ENCODE measurements at regions not wholly inside any gene's neighbourhood (a gene's known extent, or its start where the extent isn't known, plus 50 kb on each side); places are given as distances from the start of the nearest gene placed in this dataset.

DNA sequence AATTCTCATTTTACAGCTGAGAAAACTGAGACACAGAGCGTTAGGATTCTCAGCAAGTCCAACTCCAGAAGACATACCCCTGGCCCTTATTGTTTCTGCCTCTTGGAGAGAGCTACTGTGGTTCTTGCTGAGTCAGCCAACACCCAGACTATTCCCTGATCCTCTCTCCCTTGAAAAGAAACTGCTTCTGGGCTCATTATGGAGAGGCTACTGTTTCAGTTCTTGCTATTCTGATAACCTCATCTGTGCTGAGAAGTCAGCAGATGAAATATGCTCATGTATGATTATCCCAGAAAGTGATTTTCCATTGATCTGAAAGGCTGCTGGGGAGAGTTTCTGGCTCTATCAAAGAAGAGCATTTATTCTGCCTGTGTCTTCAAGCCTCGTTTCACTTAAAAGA is 455.6 kb upstream of the COBL start:
- DNase-seq, result no peak

DNA sequence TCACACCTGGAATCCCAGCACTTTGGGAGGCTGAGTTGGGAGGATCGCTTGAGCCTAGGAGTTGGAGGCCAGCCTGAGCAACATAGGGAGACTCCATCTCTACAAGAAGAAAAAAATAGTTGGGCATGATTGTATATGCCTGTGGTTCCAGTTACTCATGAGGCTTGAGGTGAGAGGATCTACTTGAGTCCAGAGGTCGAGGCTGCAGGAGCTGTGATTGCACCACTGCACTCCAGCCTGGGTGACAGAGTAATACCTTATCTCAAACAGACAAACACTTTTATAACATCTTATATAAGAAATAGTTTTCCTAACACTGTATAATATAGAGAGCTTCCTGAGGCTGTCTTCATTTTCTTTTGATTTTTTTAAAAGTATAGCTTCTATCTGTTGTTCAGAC is 448.4 kb upstream of the COBL start:
- DNase-seq, result no peak

DNA sequence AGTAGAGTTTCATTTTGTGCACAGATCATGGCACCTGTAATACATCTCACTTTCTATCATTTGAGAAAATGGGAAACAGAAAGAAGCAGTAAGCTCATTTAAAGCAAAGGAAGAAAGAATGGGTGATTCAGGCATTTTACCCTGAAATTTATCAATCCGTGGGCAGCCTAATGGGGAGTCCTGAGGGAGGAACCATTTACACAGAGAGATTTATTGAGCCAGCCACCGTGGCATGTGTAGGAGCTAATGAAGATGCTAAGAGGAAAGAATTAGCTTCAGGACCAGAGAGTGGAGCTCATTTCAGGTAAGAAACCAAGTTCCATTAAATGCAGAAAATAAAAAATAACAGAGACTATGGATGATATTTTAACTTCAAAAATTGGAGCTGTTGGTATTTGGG is 443.4 kb upstream of the COBL start:
- no peak for DNase-seq

DNA sequence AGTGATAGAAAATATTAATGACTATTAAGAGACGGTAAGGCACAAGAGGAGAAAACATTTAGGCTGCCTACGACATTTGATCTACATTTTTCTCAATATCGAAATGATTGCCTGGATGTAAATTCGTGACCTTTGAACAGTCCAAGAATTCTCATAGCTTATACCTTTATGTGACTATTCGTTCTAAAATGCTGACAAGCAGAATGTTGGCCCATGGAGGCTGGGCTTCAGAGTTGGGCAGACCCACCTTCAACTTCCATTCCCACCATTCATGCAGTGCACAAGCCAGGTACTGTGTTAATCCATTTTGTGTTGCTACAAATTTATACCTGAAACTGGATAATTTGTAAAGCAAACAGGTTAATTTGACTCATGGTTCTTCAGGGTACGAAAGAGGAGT is 441.4 kb upstream of the COBL start:
- no peak for DNase-seq

DNA sequence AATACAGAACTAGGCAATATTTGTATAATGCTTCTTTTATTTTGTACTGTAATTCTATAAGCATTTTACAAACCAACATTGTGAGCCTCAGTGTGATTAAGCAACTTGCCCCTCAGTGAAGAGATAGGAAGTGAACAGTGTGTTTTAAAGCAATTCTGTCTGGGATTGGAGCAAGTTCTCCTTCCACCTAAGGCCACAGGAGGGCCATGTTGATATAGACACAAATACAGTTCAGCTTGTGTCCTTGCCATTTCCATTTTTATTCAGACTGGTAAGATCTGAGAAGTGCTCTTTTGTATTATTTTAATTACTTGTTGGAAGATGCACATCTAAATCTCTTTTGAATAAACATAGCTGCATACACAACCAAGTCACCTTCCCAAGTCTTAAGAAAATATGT is 416.3 kb upstream of the COBL start:
- DNase-seq, result no peak

DNA sequence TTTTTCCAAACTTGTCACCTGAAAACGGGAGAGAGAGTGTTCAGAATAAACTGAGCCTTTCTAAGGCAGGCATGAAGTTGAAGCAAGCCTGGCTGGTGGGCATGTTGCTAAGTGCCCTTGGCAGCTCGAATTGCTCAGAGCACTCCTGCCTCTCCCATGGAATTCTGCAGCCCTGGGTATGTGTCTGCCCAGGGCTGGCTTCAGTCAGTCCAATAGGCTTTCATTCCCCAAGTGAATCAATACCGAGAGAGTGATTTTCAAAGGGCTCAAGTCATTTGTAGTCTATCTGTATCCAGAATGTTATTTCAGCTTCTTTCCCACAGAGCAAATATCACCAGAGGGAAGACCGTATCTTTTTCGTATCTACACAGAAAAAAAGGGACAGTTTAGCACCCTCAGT is 415.5 kb upstream of the COBL start:
- DNase-seq, result no peak

DNA sequence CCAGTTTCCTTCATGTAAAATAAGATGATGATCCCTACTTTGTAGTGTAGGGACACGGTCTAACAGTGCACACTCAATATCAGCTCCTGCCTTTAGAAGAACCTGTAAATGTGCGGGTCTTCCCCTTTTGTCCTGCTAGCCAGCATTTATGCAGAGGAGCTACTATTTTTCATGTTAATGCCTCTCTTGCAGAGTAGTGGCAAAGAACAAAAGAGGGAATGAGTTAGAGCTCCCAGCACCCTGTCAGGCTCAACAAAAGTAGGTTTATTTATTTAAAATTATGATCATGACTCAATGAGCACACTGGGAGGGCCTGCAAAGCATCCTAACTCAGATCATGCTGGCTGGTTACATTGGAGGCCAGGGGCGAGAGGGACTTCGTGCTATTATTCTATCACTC is 414.5 kb upstream of the COBL start:
- DNase-seq, result no peak

DNA sequence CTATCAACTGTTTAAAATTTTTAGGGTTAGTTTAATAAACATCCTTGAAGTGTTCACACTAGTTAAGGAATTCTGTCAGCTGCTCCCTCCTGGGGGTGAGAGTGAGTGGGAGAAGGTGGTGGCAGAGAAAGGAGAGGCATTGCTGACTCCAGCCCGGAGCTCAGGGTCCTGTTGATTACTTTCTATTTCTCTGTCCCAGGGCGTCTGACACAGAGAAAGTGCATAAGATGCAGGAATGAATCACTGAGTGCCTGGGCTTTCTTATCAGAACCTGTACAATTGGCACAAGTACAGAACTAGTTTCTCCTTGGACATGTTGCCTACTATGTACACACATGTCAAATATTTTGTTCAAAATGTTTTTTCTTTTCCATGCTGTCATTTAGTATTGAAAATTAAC is 410.8 kb upstream of the COBL start:
- DNase-seq, result no peak

DNA sequence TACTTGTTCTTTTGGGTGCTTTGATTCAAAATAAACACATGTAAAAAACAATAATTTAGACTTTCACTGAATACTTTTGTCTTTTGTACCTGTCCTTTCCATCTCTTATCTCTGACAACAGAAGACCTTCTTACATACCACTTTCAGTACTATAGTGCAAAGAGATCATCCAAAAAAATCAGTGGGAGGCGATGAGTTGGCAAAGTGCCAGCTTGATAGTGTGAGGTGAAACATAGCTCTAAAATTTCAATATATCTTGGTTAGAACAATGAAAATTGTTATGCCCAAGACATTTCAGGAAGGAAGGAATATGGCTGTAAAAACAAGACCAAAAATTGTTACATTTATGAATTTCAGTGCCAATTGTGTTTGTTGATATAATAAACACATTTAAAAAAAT is 390.2 kb upstream of the COBL start:
- DNase-seq, result no peak

DNA sequence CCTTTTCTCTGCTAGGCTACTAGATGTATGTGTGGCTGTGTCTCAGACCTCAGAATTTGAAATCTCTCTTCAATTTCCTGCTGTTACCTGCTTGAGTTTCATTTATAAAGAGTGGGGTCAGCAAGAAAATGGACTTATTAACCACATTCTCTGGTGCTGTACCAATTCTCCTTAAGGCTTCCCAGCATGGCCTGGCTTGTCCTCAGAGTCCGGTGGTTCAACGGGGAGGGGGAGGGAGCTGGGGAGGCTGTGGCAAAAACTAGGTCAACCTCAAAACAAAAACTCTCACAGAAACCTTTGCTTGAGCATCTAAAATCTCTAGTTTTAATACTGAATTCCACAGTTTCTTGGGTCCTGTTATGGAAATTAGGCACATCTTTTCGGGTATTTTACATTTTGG is 389.1 kb upstream of the COBL start:
- no peak for DNase-seq

DNA sequence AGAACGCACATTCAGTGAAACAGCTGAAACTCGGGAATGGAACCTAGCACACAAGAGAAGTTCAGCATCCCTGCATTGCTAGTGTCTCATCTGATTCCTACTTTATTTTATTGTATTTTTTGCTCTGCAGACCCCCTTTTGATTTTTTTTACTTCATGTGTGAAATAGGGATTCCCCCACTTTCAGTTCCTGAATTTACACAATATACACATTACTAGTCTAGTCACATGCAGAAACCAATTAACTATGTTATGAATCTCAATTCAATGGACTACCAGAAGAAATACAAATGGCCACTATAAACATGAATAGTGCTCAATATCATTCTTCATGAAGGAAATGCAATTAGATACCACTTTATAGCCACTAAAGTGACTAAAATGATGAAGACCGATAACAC is 386.1 kb upstream of the COBL start:
- DNase-seq, result no peak

DNA sequence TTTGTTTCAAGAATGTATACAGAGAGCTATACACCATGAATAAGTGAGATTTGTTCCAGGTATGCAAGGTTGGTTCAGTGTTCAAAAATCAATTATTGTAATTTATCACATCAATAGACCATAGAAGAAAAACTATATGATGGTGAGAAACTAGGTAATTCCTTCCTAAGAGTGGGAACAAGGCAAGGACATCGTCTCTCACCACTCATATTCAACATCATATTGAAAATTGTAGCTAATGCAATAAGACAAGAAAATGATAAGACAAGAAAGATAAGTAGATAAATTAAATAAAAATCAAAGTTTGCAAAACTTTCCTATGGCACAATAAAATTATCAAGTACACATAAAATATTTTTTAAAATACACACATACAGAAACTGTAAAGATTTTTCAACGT is 385.3 kb upstream of the COBL start:
- no peak for DNase-seq

DNA sequence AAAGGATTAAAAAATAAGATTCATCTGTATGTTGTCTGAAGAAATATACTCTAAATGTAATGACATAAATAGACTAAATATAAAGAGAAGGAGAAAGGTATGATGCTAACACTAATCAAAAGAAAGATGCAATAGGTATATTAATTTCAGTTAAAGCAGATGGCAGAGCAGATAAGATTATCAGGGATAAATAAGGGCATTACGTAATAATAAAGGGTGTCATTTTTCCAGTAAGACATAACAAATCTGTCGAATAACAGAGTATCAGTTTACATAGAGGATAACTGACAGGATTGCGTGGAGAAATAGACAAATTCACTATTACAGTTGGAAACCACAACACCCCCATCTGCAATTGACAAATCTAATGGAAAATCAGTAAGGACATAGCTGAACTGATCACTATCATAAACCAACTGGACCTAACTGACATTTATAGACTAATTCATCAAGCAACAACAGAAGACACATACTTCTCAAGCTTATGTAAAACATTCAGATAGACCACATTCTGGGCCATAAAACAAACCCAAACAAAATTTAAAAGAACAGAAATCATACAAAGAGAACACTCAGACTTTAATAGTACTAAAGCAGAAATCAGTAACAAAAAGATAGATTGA is 384.1 kb upstream of the COBL start:
- no peak for DNase-seq

DNA sequence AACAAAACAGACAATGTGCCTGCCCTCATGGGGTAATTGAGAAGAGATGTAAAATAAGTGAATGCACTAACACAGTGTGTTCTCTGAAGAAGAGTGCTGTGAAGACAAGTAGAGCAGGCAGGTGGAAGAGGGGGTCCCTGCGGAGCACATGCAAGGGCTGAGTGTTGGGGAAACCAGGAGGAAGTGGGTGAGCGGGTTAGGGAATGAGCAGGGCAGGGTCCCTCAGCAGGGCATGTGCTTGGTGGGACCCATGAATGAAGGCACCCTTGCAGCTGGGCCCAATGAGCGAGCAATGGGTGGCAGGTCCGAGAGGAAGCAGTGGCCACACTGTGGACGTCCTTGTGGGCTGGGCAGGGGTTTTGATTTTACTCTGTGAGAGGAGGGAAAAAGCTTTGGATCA is 376.6 kb upstream of the COBL start:
- DNase-seq, result no peak

DNA sequence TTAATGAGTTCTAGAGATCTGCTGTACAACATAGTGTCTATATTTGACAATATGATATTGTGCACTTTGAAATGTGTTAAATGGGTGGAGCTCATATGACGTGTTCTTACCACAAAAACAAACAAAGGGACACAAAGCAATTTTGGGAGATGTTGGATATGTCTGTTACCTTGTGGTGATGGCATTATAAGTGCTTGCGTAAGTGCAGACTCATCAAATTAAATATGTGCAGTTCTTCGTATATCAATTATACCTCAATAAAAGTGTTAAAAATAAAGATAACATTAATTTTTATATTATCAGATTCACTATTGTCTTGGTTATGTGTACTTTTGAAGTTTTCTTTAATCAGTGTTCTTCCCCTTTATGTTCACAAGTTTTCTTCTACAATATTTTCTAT is 372.9 kb upstream of the COBL start:
- DNase-seq, result no peak

DNA sequence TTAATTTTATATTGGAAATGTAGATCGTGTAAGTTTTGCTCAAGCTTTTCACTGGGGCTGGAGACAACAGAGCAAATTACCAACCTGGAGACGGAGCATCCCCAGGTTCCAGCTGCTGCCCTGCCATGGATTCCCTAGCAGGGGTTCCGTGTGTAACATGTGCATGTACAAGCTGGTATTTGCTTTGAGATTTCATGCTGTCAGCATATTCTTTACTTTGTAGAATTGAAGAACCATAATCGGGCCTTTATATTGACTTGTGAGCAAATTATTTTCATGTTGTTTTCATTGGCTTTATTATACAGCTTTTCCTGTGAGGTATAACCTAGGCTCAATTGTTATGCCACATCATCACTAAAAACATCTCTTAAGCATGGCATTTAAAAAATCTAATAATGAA is 369.2 kb upstream of the COBL start:
- DNase-seq, result no peak

DNA sequence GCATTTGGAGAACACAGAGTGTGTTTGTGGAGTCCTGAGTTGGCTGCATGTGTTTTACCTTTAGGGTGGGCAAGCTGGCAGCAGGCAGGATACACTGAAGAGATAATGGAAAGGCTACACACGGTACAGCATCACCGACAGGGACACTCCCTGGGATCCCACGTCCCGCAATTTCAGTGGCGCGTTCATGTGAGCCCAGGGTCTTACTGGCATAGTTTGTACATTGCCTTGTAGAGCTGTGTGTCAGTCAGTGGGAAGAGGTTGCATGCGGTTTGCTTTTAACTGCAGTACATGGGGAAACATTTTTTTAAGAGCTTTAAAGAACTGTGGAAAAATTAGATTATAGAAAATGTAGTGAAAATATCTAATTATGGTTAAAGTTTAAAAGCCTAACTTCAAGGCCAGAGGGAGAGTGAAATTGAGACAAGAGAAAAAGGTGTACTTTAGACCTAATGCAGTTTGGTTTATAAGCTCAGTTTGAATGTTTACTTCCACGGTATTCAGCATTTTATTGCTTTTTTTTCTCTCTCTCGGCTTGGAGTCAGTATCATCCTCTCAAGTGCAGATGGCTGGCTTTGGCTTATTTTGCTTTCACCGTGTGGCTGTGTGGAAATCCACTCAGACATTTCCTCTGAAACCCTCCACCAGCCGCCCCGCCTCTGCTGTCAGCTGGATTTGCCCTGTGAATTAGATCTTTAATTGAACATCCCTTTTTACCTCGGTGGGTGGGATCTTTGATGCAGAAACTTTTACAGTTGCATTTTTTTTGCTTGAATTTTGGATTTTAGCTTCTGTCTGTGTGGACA is 364.2 kb upstream of the COBL start:
- no peak for DNase-seq

DNA sequence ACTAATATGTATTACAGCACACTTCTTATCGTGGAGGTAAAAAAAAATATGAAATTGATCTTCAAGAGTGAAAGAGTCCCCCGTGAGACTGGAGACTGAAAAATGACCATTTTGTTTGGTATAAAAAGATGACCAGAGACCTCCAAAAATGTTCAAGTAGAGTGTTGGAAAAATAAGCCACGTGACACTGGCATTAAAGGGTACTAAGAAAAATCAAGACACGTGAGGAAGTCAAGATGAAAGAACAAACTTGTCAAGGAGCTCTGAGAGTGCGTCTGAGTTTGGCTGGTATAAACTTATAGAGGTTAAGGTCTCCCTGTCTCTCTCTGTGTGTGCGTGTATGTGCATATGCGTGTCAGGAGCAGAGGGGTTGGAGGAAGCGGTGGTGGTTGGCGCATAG is 362.7 kb upstream of the COBL start:
- DNase-seq, result no peak

DNA sequence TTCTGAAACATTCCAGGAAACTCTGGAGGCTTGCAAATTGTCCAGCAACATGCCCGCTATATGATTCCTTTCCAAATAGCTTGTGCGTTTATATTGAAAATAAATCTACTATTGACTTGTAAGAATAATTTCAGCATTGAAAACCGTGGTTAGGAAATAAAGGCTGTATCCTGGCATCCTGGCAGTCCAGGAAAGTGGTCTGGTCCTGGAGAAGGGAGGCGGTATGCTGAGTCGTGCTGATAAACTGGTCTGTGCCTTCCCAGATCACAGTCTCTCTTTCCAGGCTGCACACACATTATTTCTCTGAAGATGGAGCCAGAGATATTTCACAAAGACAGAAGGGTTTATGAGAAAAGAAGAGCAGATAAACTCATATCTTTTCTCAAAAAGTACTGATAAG is 350.1 kb upstream of the COBL start:
- DNase-seq, result no peak

DNA sequence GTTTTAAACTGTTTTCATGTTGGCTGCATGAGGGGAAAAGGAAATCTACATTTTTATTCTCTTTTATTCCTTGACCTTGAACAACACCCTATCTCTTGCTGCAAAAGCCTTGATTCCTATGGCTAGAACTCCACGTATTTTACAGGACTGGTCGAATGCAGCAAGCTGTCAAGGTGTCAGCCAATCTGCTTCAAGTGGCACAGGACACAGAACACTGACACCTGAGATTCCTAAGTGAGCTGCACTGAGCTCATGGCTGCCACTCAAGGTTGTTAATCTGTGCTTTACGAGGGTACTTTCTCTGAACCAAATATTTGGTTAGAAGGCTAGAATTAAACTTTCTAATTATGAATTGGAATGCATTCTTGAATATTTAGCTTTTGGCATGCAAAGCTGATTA is 349.7 kb upstream of the COBL start:
- no peak for DNase-seq

DNA sequence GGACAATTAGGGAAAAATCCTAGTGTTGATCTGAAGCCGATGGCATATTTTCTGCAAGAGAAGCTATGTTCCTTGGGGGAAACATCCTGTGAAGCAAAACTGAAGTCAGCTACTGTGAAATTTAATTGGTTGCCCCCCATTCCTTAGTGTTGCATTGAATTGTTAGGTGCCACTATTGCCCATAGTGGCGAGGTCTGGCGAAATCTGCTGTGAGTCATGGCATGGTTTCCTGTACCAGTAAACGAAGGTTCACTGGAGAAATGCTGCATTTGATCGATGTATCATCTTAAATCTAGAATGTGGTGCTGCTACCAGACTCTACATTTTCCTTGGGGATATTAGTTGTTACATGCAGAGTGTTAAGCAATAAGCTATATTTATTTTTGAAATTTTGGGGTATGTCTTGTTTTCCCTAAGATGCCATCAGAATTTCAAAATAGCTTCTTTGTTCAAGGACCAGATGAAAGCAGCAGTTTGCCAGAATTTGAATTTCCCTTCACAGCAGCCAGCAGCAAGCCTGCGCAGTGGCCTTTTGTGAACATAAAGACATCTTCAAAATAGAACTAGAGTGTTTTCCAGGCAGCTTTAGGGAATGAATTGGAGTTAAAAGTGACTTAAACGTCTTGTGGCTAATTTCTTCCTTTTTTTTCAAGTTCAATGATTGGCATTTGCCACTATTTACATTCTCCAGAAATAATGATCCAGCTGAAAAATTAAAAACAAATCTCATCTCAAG is 348.6 kb upstream of the COBL start:
- DNase-seq, result no peak

DNA sequence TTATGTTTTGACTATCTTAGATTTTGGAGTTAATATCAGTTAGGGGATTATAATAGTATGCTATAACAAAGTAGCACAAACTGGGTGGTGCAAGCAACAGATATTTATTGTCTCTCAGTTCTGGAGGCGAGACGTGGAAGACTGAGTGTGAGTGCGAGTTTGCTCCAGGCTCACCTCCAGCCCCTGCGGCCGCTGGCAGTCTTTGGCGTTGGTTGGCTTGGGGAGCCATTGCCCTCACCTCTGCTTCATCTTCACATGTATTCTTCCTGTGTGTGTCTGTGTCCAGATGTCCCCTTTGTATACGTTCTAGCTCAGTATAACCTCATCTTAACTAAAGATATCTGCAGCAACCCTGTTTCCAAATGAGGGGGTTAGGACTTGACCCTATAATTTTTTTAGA is 343.9 kb upstream of the COBL start:
- DNase-seq, result no peak

DNA sequence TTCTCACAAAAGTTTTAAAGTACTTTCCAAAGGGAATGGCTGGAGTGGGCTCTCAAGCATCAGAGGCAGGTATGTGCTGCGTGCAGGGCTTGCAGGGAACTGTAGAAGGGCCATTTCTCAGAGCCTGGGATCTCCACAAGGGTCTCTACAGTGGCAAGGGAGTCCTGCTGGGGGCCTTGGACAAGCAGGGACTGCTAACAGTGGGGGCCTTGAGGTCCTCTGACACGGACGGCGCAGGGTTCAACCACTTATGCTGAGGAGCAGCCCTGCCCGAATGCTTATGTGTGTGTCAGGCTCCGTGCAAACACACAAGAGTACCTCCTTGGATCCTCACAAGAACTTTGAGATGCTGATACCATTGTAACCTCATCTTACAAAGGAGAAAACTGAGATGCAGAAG is 342.1 kb upstream of the COBL start:
- no peak for DNase-seq

DNA sequence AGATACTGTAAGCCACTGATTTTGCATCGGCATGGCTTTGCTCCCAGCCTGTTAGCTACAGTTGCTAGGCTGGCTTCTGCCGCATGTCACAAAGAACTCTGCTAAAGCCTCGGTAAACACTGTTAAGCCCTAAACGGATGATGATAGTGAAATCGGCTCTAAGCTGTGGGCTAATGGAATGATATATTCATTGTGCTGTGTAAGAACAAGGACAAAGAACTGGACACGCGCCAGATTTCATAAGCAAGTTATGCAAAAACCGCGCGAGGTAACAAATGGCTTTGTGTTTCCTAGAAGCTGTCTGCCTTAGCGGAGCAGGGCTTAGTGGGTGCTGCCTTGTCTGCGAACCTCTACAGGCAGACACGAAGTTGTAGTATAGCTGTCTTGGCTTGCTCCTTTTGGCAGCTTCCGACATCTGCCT is 331.3 kb upstream of the COBL start:
- DNase-seq, result no peak
